ENCODE measurements at regions not wholly inside any gene's neighbourhood (a gene's known extent, or its start where the extent isn't known, plus 50 kb on each side); places are given as distances from the start of the nearest gene placed in this dataset.

GRCh38 chr20:5486377-5487054, 124.3 kb downstream of the GPCPD1 start:
- no peaks in the 10 kb centered on the region for H3K36me3 ChIP-seq
- H3K27me3 ChIP-seq = peaks cover 0 to 14% (median 0%) of the 10 kb centered on the region in 7 donors
- ATAC-seq (no peak), DNase-seq (no peak)
- TF ChIP-seq CTCF (IDR thresholded peaks at IDR 0.05) = no peak
- H3K4me1 ChIP-seq = no peaks in the 10 kb centered on the region
- whole genome bisulfite sequencing, 2 donors = 80 to 84% methylated on average over 5 of the region's 5 CpGs
- intact Hi-C loops (cut with DNase I) = no loop called here
- H3K27ac ChIP-seq = no peak overlapping the region
- H3K9me3 ChIP-seq = no peaks in the 10 kb centered on the region
- H3K4me3 ChIP-seq = no peak overlapping the region

- Histone ChIP-seq H3K27me3 (peaks cover 0 to 14% (median 0%) of the 10 kb centered on the region in 7 donors), H3K9me3 (no peaks in the 10 kb centered on the region), H3K36me3 (no peaks in the 10 kb centered on the region), H3K27ac (no peak overlapping the region), H3K4me1 (no peaks in the 10 kb centered on the region), H3K4me3 (no peak overlapping the region)
- WGBS, 2 donors = 85% methylated on average over 8 of the region's 8 CpGs
- no peak for ATAC-seq
- no peak for DNase-seq
- intact Hi-C loops (cut with DNase I) = no loop called here
- TF ChIP-seq CTCF (IDR thresholded peaks at IDR 0.05) = no peak
These were observed 125.9 kb downstream of the GPCPD1 start for GRCh38 chr20:5484926-5485325.

GRCh38 chr20:5484346-5484745, 126.5 kb downstream of the GPCPD1 start:
- intact Hi-C loops (cut with DNase I) = no loop called here
- Histone ChIP-seq H3K36me3 (no peaks in the 10 kb centered on the region), H3K4me1 (no peaks in the 10 kb centered on the region), H3K9me3 (no peaks in the 10 kb centered on the region), H3K27me3 (peaks cover 0 to 14% (median 0%) of the 10 kb centered on the region in 7 donors), H3K27ac (no peak overlapping the region), H3K4me3 (no peak overlapping the region)
- WGBS, 2 donors = 57 to 65% methylated on average over 6 of the region's 6 CpGs
- no peak for ATAC-seq
- no peak for DNase-seq
- no peak for TF ChIP-seq CTCF (IDR thresholded peaks at IDR 0.05)

- DNase-seq (no peak), ATAC-seq (no peak)
- Histone ChIP-seq H3K27me3 (peaks cover 0 to 14% (median 0%) of the 10 kb centered on the region in 7 donors), H3K9me3 (no peaks in the 10 kb centered on the region), H3K27ac (no peak overlapping the region), H3K4me3 (no peak overlapping the region), H3K36me3 (no peaks in the 10 kb centered on the region), H3K4me1 (no peaks in the 10 kb centered on the region)
- TF ChIP-seq CTCF (IDR thresholded peaks at IDR 0.05) = no peak
- 39 to 45% methylated on average over 2 of the region's 2 CpGs for whole genome bisulfite sequencing, 2 donors
- intact Hi-C loops (cut with DNase I) = no loop called here
These were observed 128.0 kb downstream of the GPCPD1 start for GRCh38 chr20:5482791-5483190.
